BLaER1 (cell line): ENCODE measurements at regions not wholly inside any gene's neighbourhood (a gene's known extent, or its start where the extent isn't known, plus 50 kb on each side); places are given as distances from the start of the nearest gene placed in this dataset.

Experiments
- H3K27ac ChIP-seq: shearing (Covaris generic); formaldehyde crosslinking; 2 replicates; pipeline ENCODE4 v1.8.1; 2022
- H3K27me3 ChIP-seq: shearing (Covaris generic); formaldehyde crosslinking; 2 replicates; pipeline ENCODE4 v1.8.1; 2022
- H3K36me3 ChIP-seq: shearing (Covaris generic); formaldehyde crosslinking; 2 replicates; pipeline ENCODE4 v1.8.1; 2022
- H3K4me1 ChIP-seq: shearing (Covaris generic); formaldehyde crosslinking; 2 replicates; pipeline ENCODE4 v1.8.1; 2022
- H3K4me2 ChIP-seq: shearing (Covaris generic); formaldehyde crosslinking; 2 replicates; pipeline ENCODE4 v1.8.1; 2022
- H3K4me3 ChIP-seq: shearing (Covaris generic); formaldehyde crosslinking; 2 replicates; pipeline ENCODE4 v1.8.1; 2022
- H3K9ac ChIP-seq: shearing (Covaris generic); formaldehyde crosslinking; 2 replicates; pipeline ENCODE4 v1.8.1; 2022
- H3K9me3 ChIP-seq: shearing (Covaris generic); formaldehyde crosslinking; 2 replicates; pipeline ENCODE4 v1.8.1; 2022
- H4K20me1 ChIP-seq: shearing (Covaris generic); formaldehyde crosslinking; 2 replicates; pipeline ENCODE4 v1.8.1; 2022
- Cebpa-rat ChIP-seq: shearing (Covaris generic); IDR thresholded peaks from 2 replicates; pipeline ENCODE4 v1.8.1; 2022

DNA sequence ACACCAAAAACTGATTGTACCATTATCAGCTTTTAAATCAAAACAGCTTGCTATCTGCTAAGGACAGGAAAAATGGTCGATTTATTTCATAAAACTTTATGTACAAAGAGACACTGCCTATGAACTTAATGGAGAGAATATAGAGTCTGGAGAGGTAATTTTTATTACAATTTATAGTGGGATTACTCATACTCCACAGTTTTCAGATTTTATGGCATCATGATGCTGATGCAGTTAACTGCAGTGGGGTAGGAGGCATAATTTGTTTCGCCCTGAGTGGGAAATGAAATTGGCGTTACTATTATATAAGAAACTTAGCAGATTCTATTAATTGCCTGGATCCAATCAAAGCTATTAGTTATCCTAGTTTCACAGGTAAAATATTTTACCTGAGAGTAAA, 301.4 kb downstream of the KLF12 start:
- Histone ChIP-seq H3K36me3 (no peaks in the 10 kb centered on the region), H3K4me1 (0 out of 2 replicates have a peak, but pooled peaks cover 5% of the 10 kb centered on the region), H3K9me3 (no peaks in the 10 kb centered on the region), H3K4me3 (no peak overlapping the region), H3K4me2 (no peak overlapping the region), H3K27me3 (no peaks in the 10 kb centered on the region), H4K20me1 (peaks cover 8% of the 10 kb centered on the region; the same call in 1 of the 2 replicates), H3K27ac (no peak overlapping the region), H3K9ac (no peak overlapping the region)
- TF ChIP-seq Cebpa-rat: no peak

DNA sequence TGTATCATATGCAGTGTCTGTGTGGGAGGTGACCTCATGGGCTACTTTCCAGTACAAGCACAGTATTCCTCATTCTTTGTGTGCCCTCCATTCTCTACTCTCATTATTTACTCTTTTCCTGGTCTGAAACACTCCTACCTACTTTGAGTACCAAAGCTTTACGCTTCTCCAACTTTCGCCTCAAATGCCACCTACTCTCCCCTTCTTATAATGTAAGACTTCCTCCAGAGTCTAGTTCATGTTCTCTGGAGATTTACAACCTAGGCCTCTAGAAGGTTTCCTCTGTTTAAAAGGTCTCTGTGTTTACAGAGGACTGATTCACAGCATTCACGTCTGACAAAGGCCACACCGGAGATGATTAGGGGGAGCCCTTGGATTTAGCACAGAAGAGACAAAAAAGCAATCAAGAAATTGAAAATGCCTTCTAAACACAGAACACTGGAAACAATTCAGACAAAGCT, 302.0 kb downstream of the KLF12 start:
- H4K20me1 ChIP-seq: peaks cover 8% of the 10 kb centered on the region; the same call in 1 of the 2 replicates
- H3K4me3 ChIP-seq: no peak overlapping the region
- H3K27me3 ChIP-seq: no peaks in the 10 kb centered on the region
- no peak overlapping the region for H3K9ac ChIP-seq
- 0 out of 2 replicates have a peak, but pooled peaks cover 5% of the 10 kb centered on the region for H3K4me1 ChIP-seq
- no peak overlapping the region for H3K4me2 ChIP-seq
- no peak for TF ChIP-seq Cebpa-rat
- no peak overlapping the region for H3K27ac ChIP-seq
- 0 out of 2 replicates have a peak, but pooled peaks cover 5% of the 10 kb centered on the region for H3K9me3 ChIP-seq
- no peaks in the 10 kb centered on the region for H3K36me3 ChIP-seq

DNA sequence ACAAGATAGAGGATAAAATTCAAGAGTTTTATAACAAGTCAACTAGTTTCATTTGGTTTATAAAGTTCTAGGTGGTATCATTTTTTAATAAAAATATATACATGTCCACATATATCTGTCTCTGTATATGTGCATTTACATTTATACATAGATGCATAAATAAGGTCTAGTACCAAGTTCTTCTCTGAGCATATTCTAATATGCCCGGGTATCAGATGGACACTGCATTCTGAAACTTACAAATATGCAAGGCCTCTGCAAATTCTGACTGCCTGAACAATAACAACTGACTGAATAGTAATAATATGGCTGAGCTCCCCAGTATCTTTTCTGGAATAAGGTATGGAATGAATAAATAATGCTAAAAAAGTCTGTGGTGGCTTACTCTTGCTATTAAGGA, 304.8 kb downstream of the KLF12 start:
- H3K9me3 ChIP-seq: 0 out of 2 replicates have a peak, but pooled peaks cover 5% of the 10 kb centered on the region
- no peak overlapping the region for H3K4me3 ChIP-seq
- H3K27me3 ChIP-seq: no peaks in the 10 kb centered on the region
- H3K27ac ChIP-seq: no peak overlapping the region
- no peak overlapping the region for H3K4me2 ChIP-seq
- H3K36me3 ChIP-seq: 0 out of 2 replicates have a peak, but pooled peaks cover 16% of the 10 kb centered on the region
- 0 out of 2 replicates have a peak, but pooled peaks cover 5% of the 10 kb centered on the region for H3K4me1 ChIP-seq
- H3K9ac ChIP-seq: no peak overlapping the region
- no peak for TF ChIP-seq Cebpa-rat
- H4K20me1 ChIP-seq: peaks cover 8% of the 10 kb centered on the region; the same call in 1 of the 2 replicates

DNA sequence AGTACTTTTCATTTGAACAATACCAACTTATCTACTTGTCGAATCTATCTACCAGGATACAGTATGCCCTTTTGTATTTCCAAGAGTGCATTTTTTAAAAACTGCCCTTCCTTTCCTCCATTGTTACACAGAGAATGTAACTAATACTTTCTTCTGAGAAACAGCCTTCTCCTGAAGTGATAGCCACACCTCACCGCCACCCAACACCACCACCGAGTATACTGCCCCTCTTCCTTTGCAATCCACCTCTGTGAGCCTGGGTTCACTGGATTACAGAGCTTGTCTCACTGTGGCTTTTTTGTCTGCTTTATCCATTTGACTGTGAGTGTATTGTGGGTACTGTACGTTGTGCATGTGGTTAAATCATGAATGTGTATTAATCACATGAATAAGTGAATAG, 305.4 kb downstream of the KLF12 start:
- TF ChIP-seq Cebpa-rat: no peak
- Histone ChIP-seq H3K9me3 (0 out of 2 replicates have a peak, but pooled peaks cover 5% of the 10 kb centered on the region), H3K4me1 (0 out of 2 replicates have a peak, but pooled peaks cover 5% of the 10 kb centered on the region), H4K20me1 (peaks cover 6% of the 10 kb centered on the region; the same call in 1 of the 2 replicates), H3K4me3 (no peak overlapping the region), H3K4me2 (no peak overlapping the region), H3K36me3 (0 out of 2 replicates have a peak, but pooled peaks cover 17% of the 10 kb centered on the region), H3K9ac (no peak overlapping the region), H3K27me3 (no peaks in the 10 kb centered on the region), H3K27ac (no peak overlapping the region)

DNA sequence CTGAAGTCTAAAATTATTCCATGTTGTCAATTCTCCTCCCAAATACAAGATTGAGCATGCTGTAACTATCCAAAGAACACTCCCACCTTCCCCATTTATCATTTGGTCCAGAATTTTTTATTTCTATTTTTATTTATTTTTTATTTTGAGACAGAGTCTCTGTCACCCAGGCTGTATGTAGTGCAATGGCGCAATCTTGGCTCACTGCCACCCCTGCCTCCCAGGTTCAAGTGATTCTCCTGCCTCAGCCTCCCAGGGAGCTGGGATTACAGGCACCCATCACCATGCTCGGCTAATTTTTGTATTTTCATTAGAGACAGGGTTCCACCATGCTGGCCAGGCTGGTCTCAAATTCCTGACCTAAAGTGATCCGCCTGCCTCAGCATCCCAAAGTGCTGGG, 306.8 kb downstream of the KLF12 start:
- TF ChIP-seq Cebpa-rat: no peak
- no peak overlapping the region for H3K27ac ChIP-seq
- 0 out of 2 replicates have a peak, but pooled peaks cover 4% of the 10 kb centered on the region for H3K4me1 ChIP-seq
- H3K27me3 ChIP-seq: no peaks in the 10 kb centered on the region
- H3K36me3 ChIP-seq: 0 out of 2 replicates have a peak, but pooled peaks cover 17% of the 10 kb centered on the region
- H3K4me2 ChIP-seq: no peak overlapping the region
- H4K20me1 ChIP-seq: no peaks in the 10 kb centered on the region
- H3K9ac ChIP-seq: no peak overlapping the region
- H3K9me3 ChIP-seq: 0 out of 2 replicates have a peak, but pooled peaks cover 5% of the 10 kb centered on the region
- H3K4me3 ChIP-seq: no peak overlapping the region

DNA sequence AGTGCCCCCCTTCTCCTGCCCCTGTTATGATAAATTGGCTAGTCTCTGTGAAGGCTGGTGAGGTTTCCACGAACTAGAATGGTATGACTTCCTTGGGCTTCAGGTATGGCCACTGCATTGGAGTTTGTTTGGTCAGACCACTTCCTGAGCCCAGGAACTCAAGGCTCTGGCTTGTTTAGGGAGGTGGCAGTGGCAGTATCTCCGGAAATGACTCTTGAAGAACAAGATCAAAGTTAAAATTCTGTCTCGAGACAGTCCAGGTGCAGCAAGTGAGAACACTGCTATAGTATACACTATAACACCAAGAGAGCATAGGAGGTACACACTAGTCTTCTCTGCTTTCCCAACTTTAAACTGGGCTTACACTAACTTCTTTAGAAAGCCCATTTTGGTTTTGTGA, 309.1 kb downstream of the KLF12 start:
- no peak overlapping the region for H3K4me3 ChIP-seq
- 0 out of 2 replicates have a peak, but pooled peaks cover 17% of the 10 kb centered on the region for H3K36me3 ChIP-seq
- no peaks in the 10 kb centered on the region for H3K27me3 ChIP-seq
- no peak for TF ChIP-seq Cebpa-rat
- H3K27ac ChIP-seq: no peak overlapping the region
- no peak overlapping the region for H3K9ac ChIP-seq
- no peak overlapping the region for H3K4me2 ChIP-seq
- no peaks in the 10 kb centered on the region for H3K4me1 ChIP-seq
- H3K9me3 ChIP-seq: 0 out of 2 replicates have a peak, but pooled peaks cover 5% of the 10 kb centered on the region
- peaks cover 9% of the 10 kb centered on the region for H4K20me1 ChIP-seq

DNA sequence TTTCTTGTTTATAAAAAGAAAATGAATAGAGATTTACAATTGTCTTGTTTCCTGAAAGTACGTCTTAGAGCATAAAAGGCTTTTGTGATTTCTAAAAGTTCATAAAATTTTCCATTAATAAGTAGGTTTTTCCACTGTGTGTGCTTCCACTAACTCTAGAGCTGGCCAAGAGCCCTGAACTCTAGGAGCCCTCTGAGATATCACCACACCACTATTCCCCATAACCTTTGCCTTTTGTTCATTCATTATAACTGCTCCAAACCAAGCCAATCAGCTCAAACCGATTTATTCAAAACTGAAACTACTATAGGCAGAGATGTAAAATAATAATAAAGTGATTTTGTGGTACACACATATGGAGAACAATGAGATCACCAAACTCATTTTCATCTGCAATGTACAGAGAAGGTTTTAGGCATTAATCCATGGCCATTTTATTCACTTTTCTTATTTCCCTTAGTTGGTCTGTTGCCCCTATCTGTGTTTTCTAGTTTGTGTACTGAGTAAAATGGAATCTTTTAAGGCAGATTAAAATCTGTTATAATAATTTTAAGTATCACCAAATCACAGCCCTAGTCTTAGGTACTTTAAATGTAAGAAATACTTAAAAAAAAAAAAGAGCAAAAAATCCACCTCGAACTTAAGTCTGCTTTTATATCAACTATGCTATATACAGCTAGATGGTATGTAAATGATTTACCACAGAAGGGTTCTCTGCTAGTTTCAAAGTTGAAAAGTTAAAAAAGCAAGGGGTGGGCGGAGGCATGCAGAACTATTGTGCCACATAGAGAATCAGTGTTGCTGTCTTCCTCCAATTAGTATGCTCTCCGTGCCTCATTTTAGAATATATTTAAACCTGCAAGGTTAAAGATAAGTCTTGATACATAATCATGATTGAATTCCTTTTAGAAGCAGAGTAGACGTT, 311.3 kb downstream of the KLF12 start:
- H4K20me1 ChIP-seq: peaks cover 23% of the 10 kb centered on the region
- no peak for TF ChIP-seq Cebpa-rat
- no peak overlapping the region for H3K27ac ChIP-seq
- no peaks in the 10 kb centered on the region for H3K27me3 ChIP-seq
- H3K9me3 ChIP-seq: 0 out of 2 replicates have a peak, but pooled peaks cover 5% of the 10 kb centered on the region
- no peak overlapping the region for H3K4me3 ChIP-seq
- no peak overlapping the region for H3K9ac ChIP-seq
- peaks cover 38% of the 10 kb centered on the region for H3K36me3 ChIP-seq
- no peak overlapping the region for H3K4me2 ChIP-seq
- H3K4me1 ChIP-seq: no peaks in the 10 kb centered on the region

DNA sequence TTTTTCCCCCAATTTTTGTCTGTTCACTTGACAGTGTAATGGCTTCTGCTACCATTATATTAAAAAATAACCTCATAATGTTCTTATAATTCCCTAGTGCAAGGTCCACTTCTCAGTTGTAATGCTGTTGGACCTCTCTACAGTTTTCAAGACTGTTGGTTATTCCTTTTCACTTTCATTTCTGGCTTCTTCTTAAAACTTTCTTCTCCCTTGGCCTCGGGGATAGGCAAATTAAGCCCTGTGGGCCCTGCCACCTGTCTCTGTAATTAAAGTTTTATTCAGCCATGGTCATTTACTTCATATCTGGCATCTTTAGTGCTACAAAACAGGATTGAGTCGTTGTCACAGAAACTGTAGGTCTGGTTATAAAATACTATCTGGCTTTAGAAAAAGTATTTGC, 313.5 kb downstream of the KLF12 start:
- Histone ChIP-seq H3K27me3 (no peaks in the 10 kb centered on the region), H3K9ac (no peak overlapping the region), H3K4me3 (no peak overlapping the region), H3K4me1 (no peaks in the 10 kb centered on the region), H3K9me3 (no peaks in the 10 kb centered on the region), H4K20me1 (peaks cover 23% of the 10 kb centered on the region), H3K4me2 (no peak overlapping the region), H3K27ac (no peak overlapping the region), H3K36me3 (peaks cover 49% of the 10 kb centered on the region)
- no peak for TF ChIP-seq Cebpa-rat

DNA sequence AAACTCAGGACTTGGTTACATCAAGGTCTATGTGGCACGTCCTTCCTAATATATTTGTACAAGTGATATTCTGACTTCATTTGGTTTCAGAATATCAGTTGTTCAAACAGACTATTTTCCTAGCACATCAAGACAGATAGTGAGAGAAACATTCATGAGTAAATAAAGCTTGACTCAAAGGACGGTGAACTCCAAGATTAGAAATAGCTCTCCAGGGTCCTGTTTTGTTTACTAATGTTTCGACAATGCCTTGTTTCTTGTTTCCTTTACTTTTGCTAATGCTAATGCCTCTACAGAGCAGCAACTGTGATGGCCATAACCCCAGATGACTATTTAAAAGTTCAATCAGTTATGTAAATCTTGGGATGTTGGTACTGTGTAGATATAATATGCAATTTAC, 313.9 kb downstream of the KLF12 start:
- Histone ChIP-seq H3K36me3 (peaks cover 47% of the 10 kb centered on the region), H3K9ac (no peak overlapping the region), H3K9me3 (no peaks in the 10 kb centered on the region), H4K20me1 (peaks cover 23% of the 10 kb centered on the region), H3K27me3 (no peaks in the 10 kb centered on the region), H3K4me1 (no peaks in the 10 kb centered on the region), H3K27ac (no peak overlapping the region), H3K4me2 (no peak overlapping the region), H3K4me3 (no peak overlapping the region)
- no peak for TF ChIP-seq Cebpa-rat

DNA sequence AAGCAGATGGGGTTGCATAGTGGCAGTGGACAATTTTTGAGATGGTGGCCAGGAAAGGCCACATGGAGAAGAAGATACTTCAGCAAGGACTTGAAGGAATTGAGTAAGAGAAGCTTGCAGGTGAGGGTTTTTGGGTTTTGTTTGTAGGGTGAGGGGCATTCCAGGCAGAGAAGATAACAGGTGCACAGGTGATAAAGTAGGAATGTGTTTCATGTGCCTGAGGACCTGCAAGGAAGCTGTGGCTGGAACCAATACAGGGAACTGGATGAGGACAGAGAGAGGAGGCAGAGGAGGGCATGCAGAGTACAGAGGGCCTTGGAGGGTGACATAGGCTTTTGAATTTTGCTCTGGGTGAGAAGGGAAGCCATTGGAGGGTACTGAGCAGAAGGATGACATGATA, 314.5 kb downstream of the KLF12 start:
- Histone ChIP-seq H3K9me3 (no peaks in the 10 kb centered on the region), H4K20me1 (peaks cover 23% of the 10 kb centered on the region), H3K27me3 (no peaks in the 10 kb centered on the region), H3K36me3 (peaks cover 41% of the 10 kb centered on the region), H3K4me1 (no peaks in the 10 kb centered on the region), H3K9ac (no peak overlapping the region), H3K4me3 (no peak overlapping the region), H3K4me2 (no peak overlapping the region), H3K27ac (no peak overlapping the region)
- no peak for TF ChIP-seq Cebpa-rat
